GM18907 (cell line): ENCODE measurements at regions not wholly inside any gene's neighbourhood (a gene's known extent, or its start where the extent isn't known, plus 50 kb on each side); places are given as distances from the start of the nearest gene placed in this dataset.

Experiments
- ATAC-seq: cut with Tn5 transposase; IDR thresholded peaks from one replicate; pipeline ENCODE4 v1.9.1; 2021; ENCODE audit warnings: mild to moderate bottlenecking, moderate library complexity; ENCODE audit not compliant: unreplicated experiment

DNA sequence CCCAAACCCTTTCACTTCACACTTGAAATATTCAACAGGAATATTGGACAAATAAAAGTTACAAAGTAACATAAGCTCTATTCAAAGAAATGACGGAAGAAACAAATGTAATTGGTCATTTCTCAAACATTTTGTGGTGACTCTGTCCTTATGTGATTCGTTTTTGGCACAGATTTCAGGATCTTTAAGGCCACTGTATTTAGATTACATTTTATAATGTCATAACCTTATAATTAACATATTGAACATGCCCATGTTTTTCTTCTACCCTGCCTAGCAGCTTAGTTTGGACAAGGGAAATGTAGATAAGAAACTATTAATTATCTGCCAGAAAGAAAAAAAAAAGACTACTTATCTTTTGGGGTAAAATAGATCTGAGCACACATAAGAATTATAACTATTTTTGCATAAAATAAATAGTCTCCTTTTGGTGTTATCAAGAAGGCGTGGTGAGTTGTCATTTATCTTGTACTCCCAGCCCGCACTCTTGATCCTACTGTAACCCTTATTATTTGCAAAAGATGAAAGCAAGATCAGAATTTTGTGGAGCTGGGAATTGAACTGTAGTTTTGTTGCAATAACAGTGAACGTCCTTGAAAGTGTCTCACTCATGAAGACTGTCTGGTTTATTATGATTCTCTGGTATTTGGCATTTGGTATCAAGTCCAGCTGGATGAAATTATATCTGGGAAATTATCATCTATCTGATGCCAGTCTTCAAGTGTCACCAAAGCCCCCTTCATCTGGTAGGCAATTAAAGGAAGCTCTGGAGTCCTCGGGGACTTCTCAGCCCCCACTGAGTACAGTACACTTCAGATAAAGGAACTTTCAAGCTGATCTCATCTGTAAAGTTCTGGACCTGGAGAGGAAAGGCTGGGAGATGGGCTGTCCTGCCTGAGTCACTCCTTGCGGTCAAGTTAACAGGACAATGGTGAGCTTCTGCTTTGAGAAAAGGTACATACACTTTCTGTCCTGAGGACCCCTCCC lies 175.7 kb upstream of the INHBA start:
- no peak for ATAC-seq

DNA sequence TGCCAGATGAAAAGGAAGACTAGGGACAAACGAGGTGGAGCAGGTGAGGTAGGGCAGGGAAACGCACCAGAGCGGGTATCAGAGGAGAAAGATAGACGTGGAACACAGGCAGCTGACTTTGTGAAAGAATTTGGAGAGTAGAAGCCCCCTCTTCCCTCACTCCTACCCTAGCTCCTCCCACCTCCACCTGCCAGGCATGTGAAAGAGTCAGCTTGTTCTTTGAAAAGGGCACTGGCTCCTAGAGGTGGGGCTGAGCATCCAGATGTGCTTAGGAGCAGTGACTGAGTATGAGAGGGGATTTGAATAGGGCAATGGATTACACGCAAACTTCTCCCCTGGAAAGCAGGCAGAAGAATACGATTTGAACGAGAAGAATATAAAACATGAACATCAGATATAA lies 174.2 kb upstream of the INHBA start:
- no peak for ATAC-seq

DNA sequence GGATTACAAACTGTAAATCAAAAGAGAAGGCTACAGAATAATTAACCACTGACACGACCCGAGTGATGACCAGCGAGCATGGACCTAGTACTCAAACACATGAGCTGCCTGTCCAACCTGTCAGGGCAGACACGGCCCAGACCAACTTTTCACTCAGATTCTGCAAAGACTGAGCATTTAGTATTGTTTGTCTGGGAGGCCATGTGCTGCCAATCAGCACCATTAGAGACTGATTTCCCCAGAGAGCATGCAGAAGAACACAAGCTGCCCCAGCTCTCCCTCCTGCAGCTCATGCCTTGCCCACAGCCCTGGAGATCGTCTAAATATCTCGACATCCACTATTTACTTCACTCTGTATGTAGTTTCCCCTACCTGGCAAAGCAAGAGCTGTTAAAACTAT lies 172.6 kb upstream of the INHBA start:
- no peak for ATAC-seq

DNA sequence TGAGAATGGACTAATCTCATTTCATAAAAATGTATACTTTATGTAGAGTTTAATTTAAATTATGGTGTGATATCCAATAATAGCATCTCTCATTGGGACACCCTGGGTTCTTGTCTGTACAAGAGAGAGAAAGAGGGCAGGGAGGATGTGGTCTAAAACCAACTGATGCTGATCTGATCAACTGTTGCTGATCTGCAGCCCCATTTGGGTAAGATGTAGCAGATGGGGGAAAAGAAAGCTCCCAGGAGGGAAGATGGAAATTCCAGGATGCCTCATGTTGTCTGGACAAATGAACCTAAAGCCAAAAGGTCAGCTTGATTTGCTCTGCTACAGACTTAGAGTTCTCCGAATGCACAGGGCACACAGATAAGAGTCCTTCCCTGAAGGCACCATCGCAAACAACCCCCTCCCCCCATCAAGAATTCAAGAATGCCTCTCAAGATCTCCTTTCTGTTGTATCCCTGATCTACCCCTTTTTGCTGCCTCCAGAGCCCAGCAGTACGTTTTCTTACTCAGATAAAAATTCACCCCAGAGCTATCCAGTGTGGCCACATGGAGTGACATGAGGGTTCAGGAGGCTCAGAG lies 171.4 kb upstream of the INHBA start:
- no peak for ATAC-seq

DNA sequence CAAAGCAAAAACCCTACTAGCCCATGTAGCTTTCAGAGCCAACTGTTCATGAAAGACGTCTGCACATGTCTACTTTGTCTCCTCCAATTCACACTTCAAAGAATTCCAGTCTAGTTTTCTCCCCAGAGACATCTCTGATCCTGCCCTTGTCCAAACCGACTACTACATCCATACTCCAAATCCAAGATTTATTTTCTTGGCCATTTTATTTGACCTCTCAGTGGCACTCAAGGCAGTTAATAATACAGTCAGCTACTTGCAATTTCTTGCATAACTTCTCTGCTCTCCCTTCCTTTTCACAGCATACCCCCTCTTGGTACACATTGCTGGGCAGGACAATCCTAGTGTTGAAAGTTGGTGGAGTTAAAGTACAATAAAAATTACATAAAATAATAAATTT lies 170.9 kb upstream of the INHBA start:
- ATAC-seq = no peak

DNA sequence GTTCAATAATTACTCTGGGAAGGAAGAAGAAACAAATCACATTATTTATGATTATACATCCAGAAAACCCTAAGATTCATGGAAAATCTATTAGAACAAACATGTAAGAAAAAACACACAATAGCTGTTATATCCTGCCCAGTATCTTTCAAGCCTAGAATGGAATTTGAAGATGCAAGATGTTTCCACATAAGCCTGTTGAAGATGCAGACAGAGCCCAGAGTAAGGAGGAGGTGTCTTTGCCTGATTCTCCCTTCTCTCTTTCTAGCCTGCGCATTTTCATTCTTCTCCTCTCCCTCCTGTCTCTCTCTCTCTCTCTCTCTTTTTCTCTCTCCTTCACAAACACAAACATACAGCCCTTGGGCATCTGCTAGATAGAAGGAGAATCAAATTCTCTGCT lies 170.1 kb upstream of the INHBA start:
- no peak for ATAC-seq

DNA sequence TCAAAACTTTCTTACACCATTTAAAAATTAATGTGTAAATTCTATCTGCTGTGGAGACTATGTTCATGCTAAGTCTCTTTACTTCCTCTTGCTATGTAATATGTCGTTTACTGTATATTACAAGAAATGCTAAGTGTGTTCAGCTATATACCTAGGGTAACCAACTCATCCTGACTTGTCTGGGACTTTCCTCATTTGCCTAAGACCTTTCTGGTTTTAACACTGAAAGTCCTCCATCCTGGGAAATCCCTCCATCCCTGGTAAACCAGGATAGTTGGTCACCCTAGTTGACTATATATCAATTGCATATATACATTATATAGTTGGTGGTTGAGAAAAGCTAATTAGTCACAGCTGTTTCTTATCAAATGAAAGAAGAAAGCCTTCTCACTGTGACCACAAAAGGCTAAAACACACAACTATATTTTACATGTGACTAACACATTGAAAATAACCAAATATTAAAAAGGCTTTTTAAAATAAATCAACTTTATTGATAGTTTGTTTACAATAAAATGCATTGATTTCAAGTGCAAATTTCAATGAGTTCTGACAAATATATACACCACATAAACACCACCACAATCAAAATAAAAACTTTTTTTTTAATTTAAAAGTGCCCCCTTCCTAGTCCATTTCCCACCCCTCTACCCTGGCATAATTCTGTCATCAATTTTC lies 167.7 kb upstream of the INHBA start:
- ATAC-seq = peak; percentile 70

DNA sequence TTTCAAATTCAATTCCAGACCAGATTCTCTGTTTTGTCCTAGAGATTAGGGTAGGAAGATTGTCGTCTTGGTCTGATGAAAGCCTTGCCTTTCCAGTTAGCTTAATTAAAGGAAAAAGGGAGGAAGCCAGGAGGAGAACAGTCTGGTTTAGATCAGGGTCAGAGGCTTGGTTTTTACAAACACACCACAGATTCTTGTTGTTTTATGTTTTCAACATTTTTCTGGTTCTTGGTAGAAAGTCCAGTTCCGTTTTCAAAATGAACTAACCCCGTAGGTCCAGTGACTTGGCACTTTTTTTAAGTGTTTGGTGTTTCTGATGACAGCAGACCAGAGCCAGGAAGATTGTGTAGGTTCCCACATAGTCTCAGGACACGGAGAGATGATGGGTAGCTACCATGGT lies 167.1 kb upstream of the INHBA start:
- peak; percentile 36 for ATAC-seq

DNA sequence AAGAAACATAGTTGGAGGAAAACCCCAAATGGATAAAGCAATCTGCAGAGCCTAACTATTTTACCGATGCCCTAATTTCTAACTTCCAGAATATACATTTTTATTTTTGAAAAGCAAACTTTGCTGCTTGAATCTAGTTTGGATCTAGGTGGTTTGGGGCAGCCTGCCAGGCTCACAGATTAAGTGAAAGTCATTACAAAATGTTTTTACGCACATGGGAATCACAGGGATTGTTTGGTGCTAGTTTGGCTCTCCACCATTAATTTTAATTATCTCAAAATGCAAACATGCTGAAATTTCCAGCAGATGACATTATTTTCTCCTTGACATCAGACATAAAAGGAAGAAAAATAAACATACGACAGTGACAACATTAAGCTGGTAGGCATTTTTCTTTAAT lies 166.7 kb upstream of the INHBA start:
- no peak for ATAC-seq

DNA sequence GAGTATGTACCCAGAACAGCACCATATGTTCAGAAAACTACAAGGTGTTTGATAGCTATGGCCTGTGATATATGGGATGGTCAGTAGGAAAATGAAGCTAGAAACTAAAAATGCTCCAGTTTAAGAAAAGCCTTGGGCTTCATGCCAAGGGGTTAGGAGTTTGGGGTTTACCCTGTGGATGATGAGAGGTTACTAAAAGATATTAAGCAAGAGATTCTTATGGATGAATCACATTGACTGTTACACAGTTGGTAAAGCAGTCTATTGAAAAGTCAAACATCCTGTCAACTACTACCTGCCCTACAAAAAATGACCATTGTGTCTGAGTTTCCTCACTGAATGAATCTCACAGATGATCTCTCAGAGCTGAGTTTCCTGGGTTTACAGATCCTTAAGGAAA lies 166.2 kb upstream of the INHBA start:
- ATAC-seq = no peak

DNA sequence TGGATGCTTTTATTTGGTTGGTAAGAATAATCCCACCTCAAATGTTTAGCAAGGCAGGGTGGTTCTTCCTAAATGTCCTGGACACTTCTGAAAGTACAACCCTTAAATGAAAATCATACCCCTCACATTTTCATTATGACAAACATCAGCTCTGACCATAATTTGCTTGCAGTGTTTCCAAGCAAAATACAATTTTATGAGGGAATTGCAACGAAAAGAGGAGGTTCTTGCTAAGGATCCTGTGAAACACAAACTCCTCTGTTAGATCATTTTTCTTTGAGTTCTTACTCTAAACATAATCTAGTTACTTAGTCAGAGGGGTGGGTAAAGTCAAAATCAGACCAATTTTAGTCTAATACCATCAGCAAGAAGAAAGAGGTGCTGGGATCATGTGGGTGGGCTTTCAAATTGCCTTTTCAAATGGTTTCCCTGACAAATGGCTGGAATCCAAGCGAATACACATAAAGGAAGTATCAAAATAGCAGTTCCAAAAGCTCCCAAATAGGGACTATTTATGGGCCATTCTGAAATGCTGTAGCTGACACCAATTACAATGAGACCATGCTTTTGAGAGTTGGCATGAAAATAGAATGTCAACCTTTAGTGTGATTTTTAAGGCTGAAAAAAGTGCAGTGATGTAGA lies 164.9 kb upstream of the INHBA start:
- no peak for ATAC-seq

DNA sequence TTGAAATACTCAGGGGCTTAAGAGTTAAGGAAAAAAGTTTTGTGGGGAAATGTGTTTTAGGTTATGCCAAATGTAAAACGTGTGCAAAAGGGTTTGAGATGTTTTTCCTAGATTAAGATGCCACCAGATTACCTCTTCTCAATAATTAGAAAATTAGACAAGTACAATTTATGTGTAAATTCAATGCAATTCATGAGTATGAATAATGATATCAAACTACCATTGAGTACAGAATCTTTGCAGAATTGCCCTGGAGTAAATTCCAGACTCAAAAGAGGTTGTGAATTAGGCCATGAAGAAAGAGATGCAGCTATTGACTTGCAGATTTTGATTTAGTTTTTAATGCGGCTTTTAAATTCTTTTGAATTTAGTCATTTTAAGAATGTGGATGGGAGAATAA lies 159.4 kb upstream of the INHBA start:
- ATAC-seq = no peak

DNA sequence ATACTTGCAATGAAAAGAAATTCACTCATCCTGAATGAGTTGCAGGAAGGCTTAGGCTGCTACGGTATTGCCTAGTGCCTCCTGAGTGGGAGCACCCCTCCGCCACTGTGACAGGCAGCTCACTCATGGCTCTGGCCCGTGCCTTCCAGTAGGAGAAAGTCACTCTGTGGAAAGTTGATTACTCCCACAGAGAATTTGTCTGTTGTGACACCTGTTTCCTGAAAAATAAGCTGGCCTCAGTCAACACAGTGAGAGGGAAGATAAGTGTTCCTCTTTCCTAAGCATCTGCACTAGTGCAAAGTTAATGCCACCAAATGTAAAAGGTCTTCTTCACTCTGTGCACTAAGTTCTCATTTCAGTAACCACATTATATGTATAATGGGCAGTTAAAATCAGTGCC lies 158.8 kb upstream of the INHBA start:
- ATAC-seq = no peak

DNA sequence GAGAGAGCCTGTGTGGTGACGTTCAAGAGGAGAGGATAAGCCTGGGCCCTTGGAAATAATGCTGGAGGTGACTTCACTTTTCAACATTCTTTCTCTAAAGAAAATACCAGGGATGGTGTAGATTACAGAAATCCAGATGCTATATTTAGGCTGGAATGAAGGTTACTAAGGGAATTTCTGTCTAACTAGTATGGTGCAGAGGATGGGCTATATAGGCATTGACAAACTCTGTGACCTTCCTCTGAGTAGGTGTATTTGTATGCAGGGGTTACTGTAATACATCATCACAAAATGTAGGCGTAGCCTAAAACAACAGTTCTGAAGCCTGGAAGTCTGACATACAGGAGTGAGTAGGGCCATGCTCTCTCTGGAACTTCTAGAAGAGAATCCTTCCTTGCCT lies 155.3 kb upstream of the INHBA start:
- no peak for ATAC-seq

DNA sequence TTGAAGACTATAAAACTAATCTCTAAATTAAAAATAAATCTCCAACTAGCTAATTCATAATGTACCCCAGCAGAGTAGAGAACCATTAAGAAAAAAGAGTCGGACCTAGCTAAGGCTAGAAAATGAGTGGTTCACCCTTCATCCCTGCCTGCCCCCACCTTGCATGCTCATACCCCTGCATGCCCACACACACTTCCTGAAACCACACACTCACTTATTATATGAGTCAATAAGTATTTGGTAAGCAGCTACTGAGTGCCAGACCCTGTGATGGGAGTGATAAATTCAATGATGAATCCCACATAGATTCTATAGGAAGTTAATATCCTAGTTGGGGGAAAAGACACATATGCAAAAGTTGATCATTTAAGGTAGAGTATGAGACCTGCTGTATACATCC lies 152.9 kb upstream of the INHBA start:
- ATAC-seq = no peak

DNA sequence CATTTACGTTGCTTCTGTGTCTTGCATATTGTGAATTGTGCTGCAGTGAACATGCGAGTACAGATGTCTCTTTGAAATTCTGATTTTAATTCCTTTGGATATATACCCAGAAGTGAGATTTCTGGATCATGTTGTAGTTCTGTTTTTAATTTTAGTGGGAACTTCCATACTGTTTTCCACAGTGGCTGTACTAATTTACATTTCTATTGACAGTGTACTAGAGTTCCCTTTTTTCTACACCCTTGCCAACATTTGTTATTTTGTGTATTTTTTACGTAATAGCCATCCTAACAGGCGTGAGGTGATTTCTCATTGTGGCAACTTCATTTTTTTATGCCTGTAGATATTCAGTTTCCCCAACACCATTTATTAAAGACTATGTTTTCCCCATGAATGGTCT lies 144.7 kb upstream of the INHBA start:
- ATAC-seq = no peak

DNA sequence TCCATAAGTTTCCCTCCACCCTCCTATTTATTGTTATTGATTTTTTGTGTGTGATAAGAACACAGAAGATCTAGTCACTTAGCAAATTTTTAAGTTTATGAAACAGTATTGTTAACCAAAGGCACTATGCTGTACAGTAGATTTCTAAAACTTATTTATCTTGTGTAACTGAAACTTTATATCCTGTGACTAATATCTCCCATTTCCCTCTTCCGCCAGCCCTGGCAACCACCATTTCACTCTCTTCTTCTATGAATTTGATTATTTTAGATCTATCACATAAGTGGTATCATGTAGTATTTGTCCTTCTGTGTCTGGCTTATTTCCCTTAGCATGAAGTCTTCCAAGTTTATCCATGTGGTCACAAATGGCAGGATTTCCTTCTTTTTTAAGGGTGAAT lies 144.3 kb upstream of the INHBA start:
- no peak for ATAC-seq

DNA sequence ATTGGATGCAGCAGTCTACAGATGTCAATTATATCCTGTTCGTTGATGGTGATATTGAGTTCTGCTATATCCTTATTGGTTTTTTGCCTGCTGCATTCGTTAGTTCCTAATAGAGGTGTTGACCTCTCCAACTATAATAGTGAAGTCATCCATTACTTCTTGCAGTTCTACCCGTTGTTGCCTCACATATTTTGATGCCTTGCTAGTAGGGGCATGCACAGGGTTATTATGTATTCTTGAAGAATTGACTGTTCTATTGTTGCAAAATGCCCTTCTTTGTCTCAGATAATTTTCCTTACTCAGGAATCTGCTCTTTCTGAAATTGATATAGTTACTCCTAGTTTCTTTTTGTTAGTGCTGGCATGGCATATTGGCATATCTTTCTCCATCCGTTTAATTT lies 140.1 kb upstream of the INHBA start:
- ATAC-seq = no peak

DNA sequence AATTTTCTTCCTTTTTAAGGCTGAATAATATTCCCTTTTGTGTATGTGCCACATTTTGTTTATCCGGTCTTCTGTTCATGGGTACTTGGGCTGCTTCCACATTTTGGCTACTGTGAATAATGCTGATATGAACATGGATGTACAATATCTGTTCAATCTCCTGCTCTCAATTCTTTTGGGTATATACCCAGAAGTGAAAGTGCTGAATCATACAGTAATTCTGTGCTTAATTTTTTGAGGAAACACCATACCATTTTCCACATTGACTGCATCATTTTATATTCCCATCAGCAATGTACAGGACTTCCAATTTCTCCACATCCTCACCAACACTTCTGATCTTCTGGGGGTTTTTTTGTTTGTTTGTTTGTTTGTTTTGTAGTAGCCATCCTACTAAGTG lies 135.0 kb upstream of the INHBA start:
- no peak for ATAC-seq

DNA sequence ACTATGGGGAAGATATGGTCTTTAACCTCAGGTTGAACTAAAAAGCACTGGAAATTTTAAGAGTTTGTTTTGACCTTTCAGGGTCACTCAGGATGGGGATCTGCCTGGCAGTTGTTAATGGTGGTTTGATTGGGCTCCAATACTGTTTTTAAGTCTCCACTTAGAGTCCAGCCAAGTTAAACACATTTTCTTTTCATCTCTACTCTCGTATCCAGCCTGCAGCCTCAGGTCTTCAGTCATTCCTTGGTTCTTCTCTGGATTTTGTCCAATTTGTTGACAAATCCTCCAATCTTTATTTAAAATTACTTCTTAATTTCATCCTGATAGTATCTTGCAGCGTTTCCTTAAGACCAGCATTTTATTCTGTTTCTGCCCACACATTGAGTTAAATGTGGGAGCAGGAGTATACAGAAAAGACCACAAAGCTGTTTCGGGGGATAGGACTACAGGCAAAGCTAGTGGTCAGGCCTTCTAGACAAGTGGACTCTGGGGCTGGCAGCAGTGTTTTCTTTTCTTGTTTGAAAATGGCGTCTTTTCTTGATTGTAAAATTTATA lies 133.2 kb upstream of the INHBA start:
- no peak for ATAC-seq
